Thoracic aorta (tissue), 2 donors: ENCODE measurements at regions not wholly inside any gene's neighbourhood (a gene's known extent, or its start where the extent isn't known, plus 50 kb on each side); places are given as distances from the start of the nearest gene placed in this dataset.

ENCODE experiments used
- ATAC-seq: fragments of 150-250 bp; one replicate; pipeline ENCODE4 v1.8.0; 2017; ENCODE audit warnings: low read depth; ENCODE audit not compliant: insufficient number of reproducible peaks, low FRiP score
- DNase-seq: peaks from one replicate; pipeline ENCODE4 v3.0.0-alpha.2; 2020; ENCODE audit warnings: low spot score
- H3K27ac ChIP-seq, 2 donors: fragments of 200-600 bp; sonication (generic); 1 replicate in 1 of 2; 2 replicates in 1 of 2; pipeline ENCODE4 v1.5.1; 2016; ENCODE audit warnings: mild to moderate bottlenecking in 2 of 2, moderate library complexity in 2 of 2
- H3K27me3 ChIP-seq: fragments of 200-600 bp; sonication (generic); replicated peaks from 2 replicates; pipeline ENCODE4 v1.6.0; 2016; ENCODE audit warnings: mild to moderate bottlenecking; ENCODE audit not compliant: insufficient read depth
- H3K36me3 ChIP-seq: fragments of 200-600 bp; sonication (generic); one replicate; pipeline ENCODE4 v1.5.1; 2016
- H3K4me1 ChIP-seq, 2 donors: fragments of 200-600 bp; sonication (generic); 1 replicate in 1 of 2; 2 replicates in 1 of 2; pipeline versions ENCODE4 v1.5.1 to v1.6.0; 2016; ENCODE audit warnings: low read depth in 2 of 2, mild to moderate bottlenecking in 1 of 2; ENCODE audit not compliant: control insufficient read depth in 1 of 2
- H3K4me3 ChIP-seq: fragments of 200-600 bp; sonication (generic); 2 replicates; pipeline ENCODE4 v1.5.1; 2016; ENCODE audit warnings: mild to moderate bottlenecking
- H3K9me3 ChIP-seq: fragments of 200-600 bp; sonication (generic); 2 replicates; pipeline ENCODE4 v1.5.1; 2016
- CTCF ChIP-seq: fragments of 200-600 bp; sonication (generic); IDR thresholded peaks from one replicate; pipeline ENCODE4 v1.5.1; 2019; ENCODE audit warnings: antibody characterized with exemption

- Histone ChIP-seq H3K27ac (no peak overlapping the region), H3K4me3 (no peak overlapping the region), H3K9me3 (no peaks in the 10 kb centered on the region), H3K36me3 (no peaks in the 10 kb centered on the region), H3K27me3 (no peaks in the 10 kb centered on the region), H3K4me1 (no peaks in the 10 kb centered on the region)
- ATAC-seq (no peak), DNase-seq (no peak)
- TF ChIP-seq CTCF: no peak
Observed at GRCh38 chr7:53458636-53459035, 423.2 kb downstream of the POM121L12 start.

GRCh38 chr7:53466371-53466770 lies 430.9 kb downstream of the POM121L12 start:
- ATAC-seq (no peak), DNase-seq (no peak)
- no peaks in the 10 kb centered on the region for H3K9me3 ChIP-seq
- no peak for TF ChIP-seq CTCF
- H3K36me3 ChIP-seq: no peaks in the 10 kb centered on the region
- no peaks in the 10 kb centered on the region for H3K27me3 ChIP-seq
- no peak overlapping the region for H3K4me3 ChIP-seq
- H3K4me1 ChIP-seq: no peaks in the 10 kb centered on the region
- H3K27ac ChIP-seq: no peak overlapping the region

- DNase-seq (no peak), ATAC-seq (no peak)
- TF ChIP-seq CTCF: no peak
- no peaks in the 10 kb centered on the region for H3K27me3 ChIP-seq
- H3K27ac ChIP-seq: no peak overlapping the region
- H3K36me3 ChIP-seq: no peaks in the 10 kb centered on the region
- no peaks in the 10 kb centered on the region for H3K4me1 ChIP-seq
- H3K9me3 ChIP-seq: no peaks in the 10 kb centered on the region
- no peak overlapping the region for H3K4me3 ChIP-seq
Observed at GRCh38 chr7:53470336-53470970, 435.0 kb downstream of the POM121L12 start.

- Histone ChIP-seq H3K4me3 (no peak overlapping the region), H3K9me3 (no peaks in the 10 kb centered on the region), H3K27ac (no peak overlapping the region), H3K4me1 (no peaks in the 10 kb centered on the region), H3K27me3 (no peaks in the 10 kb centered on the region), H3K36me3 (no peaks in the 10 kb centered on the region)
- DNase-seq (no peak), ATAC-seq (no peak)
- no peak for TF ChIP-seq CTCF
Observed at GRCh38 chr7:53473371-53473770, 437.9 kb downstream of the POM121L12 start.

GRCh38 chr7:53475776-53476175 lies 440.3 kb downstream of the POM121L12 start:
- Histone ChIP-seq H3K27me3 (no peaks in the 10 kb centered on the region), H3K9me3 (no peaks in the 10 kb centered on the region), H3K36me3 (no peaks in the 10 kb centered on the region), H3K4me3 (no peak overlapping the region), H3K4me1 (no peaks in the 10 kb centered on the region), H3K27ac (no peak overlapping the region)
- no peak for TF ChIP-seq CTCF
- DNase-seq (no peak), ATAC-seq (no peak)
